Right renal cortex interstitium (tissue), 3 donors: ENCODE measurements at regions not wholly inside any gene's neighbourhood (a gene's known extent, or its start where the extent isn't known, plus 50 kb on each side); places are given as distances from the start of the nearest gene placed in this dataset.

ENCODE experiments used
- DNase-seq, 3 donors: peaks; one replicate each; pipeline ENCODE4 v3.0.0-alpha.2; 2013; ENCODE audit warnings: low read depth in 3 of 3, low spot score in 2 of 3

- no peak for DNase-seq
Measured at GRCh38 chr2:100222844-100223243, 80.5 kb upstream of the AFF3 start.

GRCh38 chr2:100218552-100218951 lies 76.2 kb upstream of the AFF3 start:
- DNase-seq: no peak

- DNase-seq: no peak
Measured at GRCh38 chr2:100217323-100217722, 74.9 kb upstream of the AFF3 start.

- DNase-seq: no peak
Measured at GRCh38 chr2:100216015-100216414, 73.6 kb upstream of the AFF3 start.

GRCh38 chr2:100215371-100215770 lies 73.0 kb upstream of the AFF3 start:
- no peak for DNase-seq

- DNase-seq: no peak
Measured at GRCh38 chr2:100214265-100214971, 72.0 kb upstream of the AFF3 start.

- no peak for DNase-seq
Measured at GRCh38 chr2:100213595-100213994, 71.2 kb upstream of the AFF3 start.

- no peak for DNase-seq
Measured at GRCh38 chr2:100212850-100213249, 70.5 kb upstream of the AFF3 start.

GRCh38 chr2:100211521-100211920 lies 69.1 kb upstream of the AFF3 start:
- no peak for DNase-seq

- DNase-seq: no peak
Measured at GRCh38 chr2:100208141-100208770, 65.9 kb upstream of the AFF3 start.

- DNase-seq: no peak
Measured at GRCh38 chr2:100207411-100207885, 65.1 kb upstream of the AFF3 start.

GRCh38 chr2:100206731-100207255 lies 64.4 kb upstream of the AFF3 start:
- no peak for DNase-seq

- DNase-seq: no peak
Measured at GRCh38 chr2:100205174-100205573, 62.8 kb upstream of the AFF3 start.

- DNase-seq: no peak
Measured at GRCh38 chr2:100202567-100202966, 60.2 kb upstream of the AFF3 start.

- no peak for DNase-seq
Measured at GRCh38 chr2:100200985-100201384, 58.6 kb upstream of the AFF3 start.

GRCh38 chr2:100199421-100199820 lies 57.0 kb upstream of the AFF3 start:
- DNase-seq: no peak

GRCh38 chr2:100198461-100199230 lies 56.3 kb upstream of the AFF3 start:
- no peak for DNase-seq

- DNase-seq: peak in 2 of 3 donors; percentile 40 to 56
Measured at GRCh38 chr2:100197631-100198153, 55.3 kb upstream of the AFF3 start.

- peak in 2 of 3 donors; percentile 31 to 56 for DNase-seq
Measured at GRCh38 chr2:100196786-100197494, 54.5 kb upstream of the AFF3 start.

- DNase-seq: no peak
Measured at GRCh38 chr2:100195942-100196341, 53.6 kb upstream of the AFF3 start.
